ENCODE measurements at regions not wholly inside any gene's neighbourhood (a gene's known extent, or its start where the extent isn't known, plus 50 kb on each side); places are given as distances from the start of the nearest gene placed in this dataset.
"Not testable (repeated sequence)": the region's sequence is repeated elsewhere in the genome, so short reads cannot be mapped to it uniquely, and the experiment has no call there.

DNA sequence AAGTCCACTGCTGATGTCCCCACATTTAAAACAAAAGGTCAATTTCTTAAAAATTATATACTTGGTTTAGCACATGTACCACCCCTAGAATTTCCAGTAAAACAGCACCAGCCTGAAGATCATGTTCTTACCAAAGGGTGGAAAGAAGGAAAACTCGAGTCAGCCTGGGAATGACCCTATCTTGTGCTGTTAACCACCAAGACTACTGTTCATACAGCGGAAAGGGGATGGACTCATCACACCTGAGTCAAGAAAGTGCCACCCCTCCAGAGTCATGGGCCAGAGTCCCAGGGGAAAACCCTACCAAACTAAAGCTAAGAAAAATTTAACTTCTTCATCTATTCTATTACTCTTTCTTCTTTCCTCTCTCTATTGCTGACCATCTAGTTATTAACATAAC, 113.6 kb upstream of the PPM1J start:
- ChIA-PET CTCF (no interaction called here), POLR2A (no interaction called here)
- no peak for DNase-seq
- no CpG with 5 or more reads among the region's 2 CpGs for WGBS (ENCODE audit: insufficient coverage)
- Histone ChIP-seq H3K4me3 (ENCODE audit: control insufficient read depth in 1 of 7, extremely low read depth in 1 of 7, insufficient read depth in 4 of 7, low read depth in 2 of 7, low read length in 6 of 7) (no peak overlapping the region), H3K36me3 (ENCODE audit: control insufficient read depth in 4 of 4, insufficient read depth in 4 of 4, low read length in 3 of 4) (no peaks in the 10 kb centered on the region), H3K27ac (ENCODE audit: insufficient read depth in 1 of 2, low read depth in 1 of 2, low read length in 2 of 2, poor library complexity in 1 of 2, severe bottlenecking in 2 of 2) (no peak overlapping the region), H3K4me1 (ENCODE audit: control extremely low read depth in 1 of 4, control insufficient read depth in 4 of 4, insufficient read depth in 4 of 4, low read length in 3 of 4) (no peaks in the 10 kb centered on the region), H3K9me3 (ENCODE audit: control extremely low read depth in 1 of 5, control insufficient read depth in 4 of 5, insufficient read depth in 2 of 5, low read depth in 1 of 5, low read length in 4 of 5) (no peaks in the 10 kb centered on the region), H3K27me3 (replicated peaks in 2 of 5; ENCODE audit: control insufficient read depth in 4 of 5, insufficient read depth in 5 of 5, low read length in 4 of 5) (peaks cover 0 to 2% (median under 1%) of the 10 kb centered on the region in 5 experiments)

DNA sequence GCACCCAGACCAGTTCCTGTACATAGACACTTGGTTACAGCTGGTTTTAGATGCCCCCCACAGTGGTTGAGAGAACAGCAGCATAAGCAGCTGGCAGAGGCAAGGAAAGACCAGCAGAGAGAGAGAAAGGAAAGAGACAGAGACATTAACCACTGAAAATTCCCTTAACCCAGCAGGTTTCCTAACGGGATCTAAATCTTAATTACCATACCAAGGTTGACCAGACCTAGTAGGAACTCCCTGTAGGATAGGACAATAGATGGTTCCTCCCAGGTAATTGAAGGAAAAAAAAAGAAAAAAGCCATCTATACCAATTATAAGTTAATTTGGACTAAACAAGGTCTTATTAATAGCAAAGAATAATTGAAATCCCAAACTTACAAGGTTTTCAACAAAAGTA, 112.3 kb upstream of the PPM1J start:
- H3K36me3 ChIP-seq (ENCODE audit: control insufficient read depth in 4 of 4, insufficient read depth in 4 of 4, low read length in 3 of 4); DNase-seq; POLR2A ChIA-PET; H3K27me3 ChIP-seq (replicated peaks in 2 of 5; ENCODE audit: control insufficient read depth in 4 of 5, insufficient read depth in 5 of 5, low read length in 4 of 5); H3K27ac ChIP-seq (ENCODE audit: insufficient read depth in 1 of 2, low read depth in 1 of 2, low read length in 2 of 2, poor library complexity in 1 of 2, severe bottlenecking in 2 of 2); H3K9me3 ChIP-seq (ENCODE audit: control extremely low read depth in 1 of 5, control insufficient read depth in 4 of 5, insufficient read depth in 2 of 5, low read depth in 1 of 5, low read length in 4 of 5); CTCF ChIA-PET; H3K4me1 ChIP-seq (ENCODE audit: control extremely low read depth in 1 of 4, control insufficient read depth in 4 of 4, insufficient read depth in 4 of 4, low read length in 3 of 4); H3K4me3 ChIP-seq (ENCODE audit: control insufficient read depth in 1 of 7, extremely low read depth in 1 of 7, insufficient read depth in 4 of 7, low read depth in 2 of 7, low read length in 6 of 7): not testable (repeated sequence)
- WGBS (ENCODE audit: insufficient coverage), result no CpG with 5 or more reads among the region's 1 CpG

DNA sequence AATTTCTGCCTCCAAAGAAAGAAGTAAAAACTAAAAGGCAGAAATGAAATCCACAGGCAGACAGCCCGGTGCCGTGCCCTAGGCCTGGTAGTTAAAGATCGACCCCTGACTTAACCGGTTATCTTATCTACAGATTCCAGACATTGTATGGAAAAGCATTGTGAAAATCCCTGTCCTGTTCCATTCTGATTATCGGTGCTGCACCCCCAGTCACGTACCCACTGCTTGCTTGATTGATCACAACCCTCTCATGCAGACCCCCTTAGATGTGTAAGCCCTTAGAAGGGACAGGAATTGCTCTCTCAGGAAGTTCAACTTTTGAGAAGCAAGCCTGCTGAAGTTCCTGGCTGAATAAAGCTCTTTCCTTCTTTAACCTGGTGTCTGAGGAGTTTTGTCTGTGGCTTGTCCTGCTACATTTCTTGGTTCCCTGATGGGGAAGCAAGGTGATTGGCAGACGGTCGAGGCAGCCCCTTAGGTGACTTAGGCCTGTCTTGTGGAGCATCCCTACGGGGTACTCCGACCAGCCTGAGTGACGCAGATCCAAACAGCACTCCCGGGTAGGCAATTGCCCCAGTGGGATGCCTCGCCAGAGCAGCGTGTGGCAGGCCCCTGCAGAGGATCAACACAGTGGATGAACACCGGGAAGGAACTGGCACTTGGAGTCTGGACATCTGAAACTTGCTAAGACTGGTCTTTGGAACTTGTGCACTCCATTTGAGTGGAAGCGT, 111.2 kb upstream of the PPM1J start:
- ChIA-PET CTCF (no interaction called here), POLR2A (no interaction called here)
- Histone ChIP-seq H3K27ac (ENCODE audit: insufficient read depth in 1 of 2, low read depth in 1 of 2, low read length in 2 of 2, poor library complexity in 1 of 2, severe bottlenecking in 2 of 2) (no peak overlapping the region), H3K36me3 (ENCODE audit: control insufficient read depth in 4 of 4, insufficient read depth in 4 of 4, low read length in 3 of 4) (no peaks in the 10 kb centered on the region), H3K4me3 (ENCODE audit: control insufficient read depth in 1 of 7, extremely low read depth in 1 of 7, insufficient read depth in 4 of 7, low read depth in 2 of 7, low read length in 6 of 7) (no peak overlapping the region), H3K27me3 (replicated peaks in 2 of 5; ENCODE audit: control insufficient read depth in 4 of 5, insufficient read depth in 5 of 5, low read length in 4 of 5) (peaks cover 0 to 2% (median 0%) of the 10 kb centered on the region in 5 experiments), H3K9me3 (ENCODE audit: control extremely low read depth in 1 of 5, control insufficient read depth in 4 of 5, insufficient read depth in 2 of 5, low read depth in 1 of 5, low read length in 4 of 5) (no peaks in the 10 kb centered on the region), H3K4me1 (ENCODE audit: control extremely low read depth in 1 of 4, control insufficient read depth in 4 of 4, insufficient read depth in 4 of 4, low read length in 3 of 4) (no peaks in the 10 kb centered on the region)
- DNase-seq, result no peak
- WGBS (ENCODE audit: insufficient coverage), result 95% methylated on average over 10 of the region's 16 CpGs

DNA sequence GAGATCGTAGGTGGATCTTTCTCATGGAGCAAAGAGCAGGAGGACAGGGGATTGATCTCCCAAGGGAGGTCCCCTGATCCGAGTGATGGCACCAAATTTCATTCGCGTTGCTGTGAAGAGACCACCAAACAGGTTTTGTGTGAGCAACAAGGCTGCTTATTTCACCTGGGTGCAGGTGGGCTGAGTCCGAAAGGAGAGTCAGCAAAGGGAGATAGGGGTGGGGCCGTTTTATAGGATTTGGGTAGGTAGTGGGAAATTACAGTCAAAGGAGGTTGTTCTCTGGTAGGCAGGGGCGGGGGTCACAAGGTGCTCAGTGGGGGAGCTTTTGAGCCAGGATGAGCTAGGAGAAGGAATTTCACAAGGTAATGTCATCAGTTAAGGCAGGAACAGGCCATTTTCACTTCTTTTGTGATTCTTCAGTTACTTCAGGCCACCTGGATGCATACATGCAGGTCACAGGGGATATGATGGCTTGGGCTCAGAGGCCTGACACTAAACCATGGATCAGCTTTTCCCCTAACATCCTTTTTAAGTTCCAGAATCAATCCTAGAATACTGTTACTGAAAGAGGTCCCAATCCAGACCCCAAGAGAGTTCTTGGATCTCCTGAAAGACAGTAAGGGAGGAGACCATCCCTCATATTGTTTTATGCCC, 110.6 kb upstream of the PPM1J start:
- H3K36me3 ChIP-seq (ENCODE audit: control insufficient read depth in 4 of 4, insufficient read depth in 4 of 4, low read length in 3 of 4); H3K4me1 ChIP-seq (ENCODE audit: control extremely low read depth in 1 of 4, control insufficient read depth in 4 of 4, insufficient read depth in 4 of 4, low read length in 3 of 4); DNase-seq; POLR2A ChIA-PET; H3K4me3 ChIP-seq (ENCODE audit: control insufficient read depth in 1 of 7, extremely low read depth in 1 of 7, insufficient read depth in 4 of 7, low read depth in 2 of 7, low read length in 6 of 7); CTCF ChIA-PET; H3K9me3 ChIP-seq (ENCODE audit: control extremely low read depth in 1 of 5, control insufficient read depth in 4 of 5, insufficient read depth in 2 of 5, low read depth in 1 of 5, low read length in 4 of 5); H3K27me3 ChIP-seq (replicated peaks in 2 of 5; ENCODE audit: control insufficient read depth in 4 of 5, insufficient read depth in 5 of 5, low read length in 4 of 5); H3K27ac ChIP-seq (ENCODE audit: insufficient read depth in 1 of 2, low read depth in 1 of 2, low read length in 2 of 2, poor library complexity in 1 of 2, severe bottlenecking in 2 of 2): not testable (repeated sequence)
- WGBS (ENCODE audit: insufficient coverage), result 93% methylated on average over 6 of the region's 7 CpGs

DNA sequence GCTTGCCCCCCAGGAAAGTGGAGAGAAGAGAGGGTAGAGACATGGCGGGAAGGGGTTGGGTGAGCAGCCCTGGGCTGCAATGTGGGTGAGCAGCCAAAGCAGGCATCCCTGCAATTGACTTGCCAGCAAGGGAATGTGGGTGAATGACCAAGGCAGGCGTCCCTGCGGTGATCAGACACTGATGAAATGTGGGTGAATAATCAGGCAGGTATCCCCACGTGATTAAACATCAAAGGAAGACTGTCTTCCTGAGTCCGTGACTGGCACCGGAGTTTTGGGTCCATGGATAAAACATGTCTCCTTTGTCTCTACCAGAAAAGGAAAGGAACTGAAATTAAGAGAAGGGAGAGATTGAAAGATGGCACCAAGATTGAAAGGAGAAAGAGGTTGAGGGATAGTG, 109.9 kb upstream of the PPM1J start:
- H3K9me3 ChIP-seq (ENCODE audit: control extremely low read depth in 1 of 5, control insufficient read depth in 4 of 5, insufficient read depth in 2 of 5, low read depth in 1 of 5, low read length in 4 of 5); H3K4me3 ChIP-seq (ENCODE audit: control insufficient read depth in 1 of 7, extremely low read depth in 1 of 7, insufficient read depth in 4 of 7, low read depth in 2 of 7, low read length in 6 of 7); DNase-seq; H3K27ac ChIP-seq (ENCODE audit: insufficient read depth in 1 of 2, low read depth in 1 of 2, low read length in 2 of 2, poor library complexity in 1 of 2, severe bottlenecking in 2 of 2); POLR2A ChIA-PET; H3K4me1 ChIP-seq (ENCODE audit: control extremely low read depth in 1 of 4, control insufficient read depth in 4 of 4, insufficient read depth in 4 of 4, low read length in 3 of 4); H3K27me3 ChIP-seq (replicated peaks in 2 of 5; ENCODE audit: control insufficient read depth in 4 of 5, insufficient read depth in 5 of 5, low read length in 4 of 5); H3K36me3 ChIP-seq (ENCODE audit: control insufficient read depth in 4 of 4, insufficient read depth in 4 of 4, low read length in 3 of 4); CTCF ChIA-PET: not testable (repeated sequence)
- 96% methylated on average over 4 of the region's 6 CpGs for WGBS (ENCODE audit: insufficient coverage)

DNA sequence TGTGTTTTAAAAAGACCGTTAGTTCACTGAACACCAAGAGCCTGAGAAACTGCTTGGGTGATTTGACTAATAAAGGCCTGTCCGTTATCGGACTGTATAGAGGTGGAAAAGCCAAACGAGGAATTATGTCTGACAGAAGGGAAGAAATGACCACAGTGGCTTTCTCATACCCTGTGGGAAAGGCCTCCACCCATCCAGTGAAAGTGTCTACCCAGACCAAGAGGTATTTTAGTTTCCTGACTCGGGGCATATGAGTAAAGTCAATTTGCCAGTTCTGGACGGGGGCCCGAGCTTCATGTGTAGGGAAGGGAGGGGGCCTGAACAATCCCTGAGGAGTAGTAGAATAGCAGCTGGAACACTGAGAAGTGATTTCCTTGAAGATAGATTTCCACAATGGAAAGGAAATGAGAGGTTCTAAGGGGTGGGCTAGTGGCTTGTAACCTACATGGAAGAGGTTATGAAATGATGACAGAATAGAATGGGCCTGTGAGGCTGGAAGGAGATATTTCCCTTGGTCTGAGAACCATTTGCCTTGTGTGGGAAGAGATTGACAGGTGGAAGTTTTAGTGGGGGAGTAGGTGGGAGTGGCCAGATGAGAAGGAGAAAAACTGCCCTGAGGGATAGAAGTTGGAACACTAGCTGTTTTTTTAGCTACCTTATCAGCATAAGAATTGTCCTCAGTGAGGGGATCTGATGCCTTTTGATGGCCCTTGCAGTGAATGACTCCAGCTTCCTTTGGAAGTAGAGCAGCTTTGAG, 106.4 kb upstream of the PPM1J start:
- H3K27me3 ChIP-seq (replicated peaks in 2 of 5; ENCODE audit: control insufficient read depth in 4 of 5, insufficient read depth in 5 of 5, low read length in 4 of 5); H3K4me1 ChIP-seq (ENCODE audit: control extremely low read depth in 1 of 4, control insufficient read depth in 4 of 4, insufficient read depth in 4 of 4, low read length in 3 of 4); H3K36me3 ChIP-seq (ENCODE audit: control insufficient read depth in 4 of 4, insufficient read depth in 4 of 4, low read length in 3 of 4); H3K9me3 ChIP-seq (ENCODE audit: control extremely low read depth in 1 of 5, control insufficient read depth in 4 of 5, insufficient read depth in 2 of 5, low read depth in 1 of 5, low read length in 4 of 5); POLR2A ChIA-PET; DNase-seq; H3K4me3 ChIP-seq (ENCODE audit: control insufficient read depth in 1 of 7, extremely low read depth in 1 of 7, insufficient read depth in 4 of 7, low read depth in 2 of 7, low read length in 6 of 7); H3K27ac ChIP-seq (ENCODE audit: insufficient read depth in 1 of 2, low read depth in 1 of 2, low read length in 2 of 2, poor library complexity in 1 of 2, severe bottlenecking in 2 of 2): not testable (repeated sequence)
- WGBS (ENCODE audit: insufficient coverage), result 96% methylated on average over 7 of the region's 7 CpGs
- CTCF ChIA-PET, result interaction anchor here (2.2 kb wide), 1 partner anchor 105 kb away, joined by 7 read pairs; no protein-coding TSS in a partner anchor
